AG04449 (cell line): ENCODE measurements at regions not wholly inside any gene's neighbourhood (a gene's known extent, or its start where the extent isn't known, plus 50 kb on each side); places are given as distances from the start of the nearest gene placed in this dataset.
"Not testable (repeated sequence)": the region's sequence is repeated elsewhere in the genome, so short reads cannot be mapped to it uniquely, and the experiment has no call there.

Source experiments
- CTCF ChIA-PET: fragments of 350-600 bp; formaldehyde crosslinking; extraction: SDS; loops from one replicate; lab custom pipeline; 2021; ENCODE audit warnings: antibody characterized with exemption; lab: Yijun Ruan, JAX
- POLR2A ChIA-PET: fragments of 400-600, 350-600 bp; formaldehyde crosslinking; extraction: SDS; loops from one replicate; lab custom pipeline; 2020; ENCODE audit warnings: antibody characterized with exemption, inconsistent platforms; lab: Yijun Ruan, JAX
- DNase-seq: peaks from one replicate; pipeline ENCODE4 v3.0.0-alpha.2; 2010; ENCODE audit warnings: low read depth, low spot score
- H3K4me3 ChIP-seq: 2 replicates; pipeline ENCODE4 v1.5.1; 2011; ENCODE audit warnings: low read depth, mild to moderate bottlenecking, control low read depth, low read length
- TF ChIP-seq, protein P1 (sequence below): IDR thresholded peaks from one replicate; pipeline ENCODE4 v1.5.1; 2011; ENCODE audit warnings: mild to moderate bottlenecking, moderate library complexity, low read length, control low read depth, inconsistent platforms; ENCODE audit not compliant: insufficient read depth; ENCODE audit errors: missing control alignments

DNA sequence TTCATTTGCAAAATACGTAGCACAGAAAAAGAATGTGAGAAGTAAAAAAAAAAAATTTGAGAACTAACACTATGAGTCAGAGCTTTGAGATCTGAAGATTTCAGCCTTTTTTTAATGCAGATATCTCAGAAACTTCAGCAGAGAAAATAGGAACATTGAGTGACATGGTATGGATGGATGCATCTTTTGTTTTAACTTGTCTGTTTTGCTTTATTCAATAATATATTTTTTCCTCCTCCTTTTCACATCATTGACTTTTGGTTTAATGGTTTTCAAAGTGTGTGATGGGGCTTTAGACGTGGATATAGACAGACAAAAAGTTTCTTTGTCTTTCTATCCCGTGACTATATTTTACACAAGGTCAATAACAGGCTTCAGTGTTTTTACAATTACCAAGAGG lies 426.7 kb upstream of the FRG2C start:
- TF ChIP-seq, protein P1, sequence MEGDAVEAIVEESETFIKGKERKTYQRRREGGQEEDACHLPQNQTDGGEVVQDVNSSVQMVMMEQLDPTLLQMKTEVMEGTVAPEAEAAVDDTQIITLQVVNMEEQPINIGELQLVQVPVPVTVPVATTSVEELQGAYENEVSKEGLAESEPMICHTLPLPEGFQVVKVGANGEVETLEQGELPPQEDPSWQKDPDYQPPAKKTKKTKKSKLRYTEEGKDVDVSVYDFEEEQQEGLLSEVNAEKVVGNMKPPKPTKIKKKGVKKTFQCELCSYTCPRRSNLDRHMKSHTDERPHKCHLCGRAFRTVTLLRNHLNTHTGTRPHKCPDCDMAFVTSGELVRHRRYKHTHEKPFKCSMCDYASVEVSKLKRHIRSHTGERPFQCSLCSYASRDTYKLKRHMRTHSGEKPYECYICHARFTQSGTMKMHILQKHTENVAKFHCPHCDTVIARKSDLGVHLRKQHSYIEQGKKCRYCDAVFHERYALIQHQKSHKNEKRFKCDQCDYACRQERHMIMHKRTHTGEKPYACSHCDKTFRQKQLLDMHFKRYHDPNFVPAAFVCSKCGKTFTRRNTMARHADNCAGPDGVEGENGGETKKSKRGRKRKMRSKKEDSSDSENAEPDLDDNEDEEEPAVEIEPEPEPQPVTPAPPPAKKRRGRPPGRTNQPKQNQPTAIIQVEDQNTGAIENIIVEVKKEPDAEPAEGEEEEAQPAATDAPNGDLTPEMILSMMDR = no peak

DNA sequence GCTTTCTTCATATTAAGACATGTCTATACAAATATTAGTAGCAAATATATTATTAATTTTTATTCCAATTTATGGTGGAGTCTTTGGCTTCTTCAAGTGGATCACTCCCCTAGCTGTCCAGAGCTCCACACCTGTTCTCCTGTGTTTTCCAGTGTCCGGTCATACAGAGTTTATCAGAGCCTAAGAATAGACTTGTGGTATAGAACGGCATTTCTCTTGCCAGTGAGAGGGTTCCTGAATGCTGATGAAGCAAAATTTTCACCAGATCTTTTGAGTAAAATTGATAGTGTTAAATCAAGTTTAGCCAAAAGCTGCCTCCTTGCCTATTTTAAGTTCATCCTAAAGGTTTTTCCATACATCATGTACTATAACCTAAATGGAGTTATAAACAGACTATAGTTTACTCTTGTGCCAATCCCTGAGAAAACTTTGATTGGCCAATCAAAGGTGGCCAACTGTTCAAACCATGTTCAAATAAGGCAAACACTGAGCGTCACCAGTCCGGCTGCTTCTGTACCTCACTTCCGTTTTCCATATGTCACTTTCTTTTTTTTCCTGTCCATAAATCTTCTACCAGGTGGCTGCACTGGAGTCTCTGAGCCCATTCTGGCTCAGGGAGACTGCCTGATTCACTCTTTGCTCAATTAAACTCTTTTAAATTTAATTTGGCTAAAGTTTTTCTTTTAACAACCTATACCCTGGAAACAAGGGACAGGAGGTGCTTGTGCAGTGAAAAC lies 422.7 kb upstream of the FRG2C start:
- H3K4me3 ChIP-seq, CTCF ChIA-PET, POLR2A ChIA-PET, DNase-seq: not testable (repeated sequence)

More for the DNA sequence above, 426.7 kb upstream of the FRG2C start:
- CTCF ChIA-PET = no interaction called here
- POLR2A ChIA-PET = no interaction called here
- H3K4me3 ChIP-seq = no peak overlapping the region
- no peak for DNase-seq

DNA sequence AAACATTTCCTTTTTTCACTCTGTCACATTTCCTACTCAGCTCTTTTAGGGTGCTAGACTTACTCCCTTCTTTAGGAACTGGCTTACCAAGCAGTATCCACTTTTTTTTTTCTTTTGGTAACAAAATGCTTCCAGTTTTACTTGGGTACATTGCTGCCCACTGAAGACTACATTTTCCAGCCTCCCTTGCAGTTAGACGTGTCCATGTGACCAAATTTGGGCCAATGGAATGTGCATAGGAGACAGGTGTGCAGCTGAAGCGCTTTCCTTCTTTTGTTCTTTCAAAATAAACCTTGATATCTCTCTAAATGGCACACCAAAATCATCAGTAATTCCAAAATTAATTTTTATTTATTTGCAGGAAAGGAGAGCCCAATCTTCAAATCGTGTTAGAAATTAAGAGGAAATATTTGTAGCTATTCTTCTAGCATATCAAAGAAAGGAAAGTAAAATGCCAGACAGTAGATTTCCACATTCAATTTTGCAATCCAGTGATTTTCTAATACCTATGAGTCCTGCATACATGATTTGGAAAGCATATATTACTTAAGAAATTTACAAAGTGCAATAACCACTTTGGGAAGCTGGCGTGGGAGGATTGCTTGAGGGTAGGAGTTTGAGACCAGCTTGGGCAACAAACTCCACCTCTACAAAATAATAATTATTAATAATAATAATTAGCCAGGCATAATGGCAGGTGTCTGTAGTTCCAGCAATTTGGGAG lies 422.0 kb upstream of the FRG2C start:
- POLR2A ChIA-PET = no interaction called here
- CTCF ChIA-PET = no interaction called here
- TF ChIP-seq, protein P1 = no peak
- no peak for DNase-seq
- H3K4me3 ChIP-seq = no peak overlapping the region

DNA sequence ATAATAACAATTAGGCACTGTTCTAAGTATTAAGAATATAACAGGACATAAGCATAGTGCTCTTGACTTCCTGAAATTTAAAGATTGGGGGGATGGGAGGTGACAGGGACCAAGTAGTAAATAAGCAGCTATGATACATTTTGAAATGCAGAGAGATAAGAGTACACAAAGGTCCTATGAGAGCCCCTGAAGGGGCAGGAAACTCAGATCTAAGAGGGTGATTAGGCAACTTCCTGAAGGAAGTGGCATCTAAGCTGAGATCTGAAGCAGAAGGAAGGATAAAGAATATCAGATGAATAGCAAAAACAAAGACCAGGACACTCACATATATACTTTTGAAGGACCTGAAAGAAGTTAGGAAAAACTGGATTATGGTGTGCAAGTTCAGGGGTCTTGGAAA lies 415.2 kb upstream of the FRG2C start:
- H3K4me3 ChIP-seq = no peak overlapping the region
- no peak for DNase-seq
- ChIA-PET POLR2A (no interaction called here), CTCF (interaction anchor here (1.2 kb wide), 1 partner anchor 173 kb away, joined by 3 read pairs; no protein-coding TSS in a partner anchor)
- TF ChIP-seq, protein P1 = no peak

DNA sequence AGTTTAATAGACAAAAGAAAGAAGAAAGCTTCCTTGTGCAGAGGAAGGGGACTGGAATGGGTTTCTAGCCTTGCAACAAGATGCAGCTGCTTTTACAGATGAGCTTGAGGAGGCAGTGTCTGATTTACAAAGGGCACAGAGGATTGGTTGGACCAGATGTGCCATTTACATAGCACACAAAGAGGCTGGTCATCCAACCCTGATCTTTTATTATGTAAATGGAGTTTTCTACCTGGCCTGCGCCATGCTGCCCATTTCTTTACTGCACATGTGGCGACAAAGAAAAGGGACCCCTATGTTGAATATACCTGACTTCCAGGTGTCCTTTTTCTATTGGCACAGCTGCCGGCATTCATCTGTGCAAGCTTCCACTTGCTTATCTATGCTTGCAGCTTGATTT lies 409.4 kb upstream of the FRG2C start:
- CTCF ChIA-PET = no interaction called here
- TF ChIP-seq, protein P1 = no peak
- POLR2A ChIA-PET = no interaction called here

DNA sequence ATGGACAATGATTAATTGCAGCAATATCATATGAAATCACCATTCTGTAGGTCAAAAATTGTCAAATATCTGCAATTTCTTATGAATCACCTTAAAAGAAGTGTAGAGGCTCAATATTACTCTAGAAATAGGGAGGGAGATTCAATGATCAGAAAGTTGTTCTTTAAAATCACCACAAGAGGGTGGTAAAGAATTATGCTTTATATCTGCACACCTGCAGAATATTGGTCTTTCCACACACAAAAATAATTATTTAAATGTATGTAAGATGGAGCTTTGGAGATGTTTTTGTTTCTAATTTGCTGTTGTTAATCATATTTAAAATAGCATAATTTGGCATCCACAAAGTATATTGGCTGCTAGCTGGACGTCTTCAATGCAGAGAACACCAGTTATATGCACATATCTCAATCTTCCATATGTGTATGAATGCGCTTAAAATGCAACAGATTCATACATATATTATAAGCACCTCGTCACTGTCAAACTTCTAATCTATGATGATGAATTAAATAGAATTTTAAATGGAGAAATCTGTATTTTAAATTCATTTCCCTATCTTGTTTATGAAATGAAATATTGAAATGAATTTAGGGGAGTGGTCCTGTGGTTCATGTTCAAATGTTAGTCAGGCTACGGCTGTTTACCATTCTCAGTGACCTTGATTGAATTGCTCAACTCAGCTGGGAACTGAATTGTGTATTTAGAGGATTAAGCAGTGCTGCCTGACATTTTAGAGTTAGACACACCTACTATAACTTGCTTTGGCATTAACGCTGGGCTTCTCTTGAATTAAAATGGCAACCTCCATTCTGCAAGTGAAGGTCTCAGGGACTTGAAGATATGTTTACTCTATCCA lies 405.1 kb upstream of the FRG2C start:
- POLR2A ChIA-PET, H3K4me3 ChIP-seq, DNase-seq: not testable (repeated sequence)
- CTCF ChIA-PET = interaction anchor here (1.0 to 4.4 kb wide), 6 partner anchors 11 to 170 kb away, joined by 3 to 31 read pairs (median 6); no protein-coding TSS in a partner anchor

More for the DNA sequence above, 409.4 kb upstream of the FRG2C start:
- H3K4me3 ChIP-seq = no peak overlapping the region
- DNase-seq = no peak

DNA sequence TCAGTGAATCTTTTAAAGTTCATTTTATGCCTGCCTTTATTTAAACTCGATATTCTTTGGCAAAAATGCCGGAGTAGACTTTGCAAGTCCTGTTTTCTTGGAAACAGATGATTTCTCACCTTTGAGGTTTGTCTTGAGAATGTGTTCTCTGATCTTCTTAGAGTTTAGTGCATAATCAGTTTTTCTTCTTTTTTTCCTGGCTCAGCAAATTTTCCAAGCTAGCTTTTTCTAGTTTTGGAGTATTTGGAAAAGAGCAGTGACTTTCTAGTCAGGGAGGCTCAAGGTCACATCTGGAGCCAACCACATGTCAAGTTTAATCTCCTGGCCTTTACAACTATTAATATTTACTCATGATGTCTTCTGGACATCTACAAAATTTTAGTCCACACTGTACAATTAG lies 403.2 kb upstream of the FRG2C start:
- POLR2A ChIA-PET, H3K4me3 ChIP-seq, DNase-seq: not testable (repeated sequence)
- CTCF ChIA-PET = interaction anchor here (4.4 kb wide), 1 partner anchor 168 kb away, joined by 31 read pairs; no protein-coding TSS in a partner anchor
